ENCODE measurements at regions not wholly inside any gene's neighbourhood (a gene's known extent, or its start where the extent isn't known, plus 50 kb on each side); places are given as distances from the start of the nearest gene placed in this dataset.

DNA sequence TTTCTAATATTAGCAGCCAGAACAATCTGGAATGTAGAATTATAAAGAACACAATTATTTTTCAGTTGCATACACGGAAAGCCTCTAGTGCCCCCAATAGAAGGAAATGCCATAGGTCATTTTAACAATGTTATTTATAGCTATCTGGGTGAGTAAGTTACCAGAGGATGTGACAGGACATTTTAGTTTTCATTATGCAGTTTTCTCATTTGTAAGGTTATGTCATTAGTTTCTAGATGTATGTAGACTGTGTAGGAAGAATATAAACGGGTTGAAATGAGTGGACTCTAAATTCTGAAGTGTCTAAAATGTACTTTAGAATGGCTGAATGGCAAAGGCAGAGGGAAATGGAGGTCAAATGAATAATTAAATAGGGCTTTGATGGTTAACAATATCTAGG is 213.3 kb downstream of the DTHD1 start:
- H3K27me3 ChIP-seq = no peaks in the 10 kb centered on the region
- no peak overlapping the region for H3K27ac ChIP-seq
- intact Hi-C loops (cut with DNase I) = no loop called here
- no peaks in the 10 kb centered on the region for H3K36me3 ChIP-seq
- TF ChIP-seq, protein P1, sequence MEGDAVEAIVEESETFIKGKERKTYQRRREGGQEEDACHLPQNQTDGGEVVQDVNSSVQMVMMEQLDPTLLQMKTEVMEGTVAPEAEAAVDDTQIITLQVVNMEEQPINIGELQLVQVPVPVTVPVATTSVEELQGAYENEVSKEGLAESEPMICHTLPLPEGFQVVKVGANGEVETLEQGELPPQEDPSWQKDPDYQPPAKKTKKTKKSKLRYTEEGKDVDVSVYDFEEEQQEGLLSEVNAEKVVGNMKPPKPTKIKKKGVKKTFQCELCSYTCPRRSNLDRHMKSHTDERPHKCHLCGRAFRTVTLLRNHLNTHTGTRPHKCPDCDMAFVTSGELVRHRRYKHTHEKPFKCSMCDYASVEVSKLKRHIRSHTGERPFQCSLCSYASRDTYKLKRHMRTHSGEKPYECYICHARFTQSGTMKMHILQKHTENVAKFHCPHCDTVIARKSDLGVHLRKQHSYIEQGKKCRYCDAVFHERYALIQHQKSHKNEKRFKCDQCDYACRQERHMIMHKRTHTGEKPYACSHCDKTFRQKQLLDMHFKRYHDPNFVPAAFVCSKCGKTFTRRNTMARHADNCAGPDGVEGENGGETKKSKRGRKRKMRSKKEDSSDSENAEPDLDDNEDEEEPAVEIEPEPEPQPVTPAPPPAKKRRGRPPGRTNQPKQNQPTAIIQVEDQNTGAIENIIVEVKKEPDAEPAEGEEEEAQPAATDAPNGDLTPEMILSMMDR (IDR thresholded peaks at IDR 0.05) = no peak
- no peak for TF ChIP-seq POLR2A (IDR thresholded peaks at IDR 0.05)
- H3K4me3 ChIP-seq (replicated peaks in 1 of 3) = no peak overlapping the region
- no peaks in the 10 kb centered on the region for H3K9me3 ChIP-seq
- WGBS, 2 donors = 62 to 65% methylated on average over 2 of the region's 2 CpGs
- no peak for DNase-seq
- no peaks in the 10 kb centered on the region for H3K4me1 ChIP-seq

GRCh38 chr4:36502350-36502749 is 220.9 kb downstream of the DTHD1 start:
- intact Hi-C loops (cut with DNase I) = no loop called here
- no peak overlapping the region for H3K4me3 ChIP-seq (replicated peaks in 1 of 3)
- no peak for DNase-seq
- no peaks in the 10 kb centered on the region for H3K27me3 ChIP-seq
- no peak overlapping the region for H3K27ac ChIP-seq
- peaks cover 4% of the 10 kb centered on the region for H3K9me3 ChIP-seq
- no peaks in the 10 kb centered on the region for H3K4me1 ChIP-seq
- TF ChIP-seq POLR2A (IDR thresholded peaks at IDR 0.05) = no peak
- TF ChIP-seq, protein P1 (IDR thresholded peaks at IDR 0.05) = no peak
- no peaks in the 10 kb centered on the region for H3K36me3 ChIP-seq

- Histone ChIP-seq H3K4me1 (no peaks in the 10 kb centered on the region), H3K27me3 (no peaks in the 10 kb centered on the region), H3K36me3 (no peaks in the 10 kb centered on the region), H3K9me3 (no peaks in the 10 kb centered on the region), H3K27ac (no peak overlapping the region), H3K4me3 (replicated peaks in 1 of 3) (no peak overlapping the region)
- no peak for TF ChIP-seq POLR2A (IDR thresholded peaks at IDR 0.05)
- TF ChIP-seq, protein P1 (IDR thresholded peaks at IDR 0.05) = no peak
- 69 to 88% methylated on average over 2 of the region's 2 CpGs for WGBS, 2 donors
- intact Hi-C loops (cut with DNase I) = no loop called here
- DNase-seq = no peak
Measured at GRCh38 chr4:36508394-36508793, 227.0 kb downstream of the DTHD1 start.

- intact Hi-C loops (cut with DNase I) = no loop called here
- Histone ChIP-seq H3K27ac (no peak overlapping the region), H3K36me3 (no peaks in the 10 kb centered on the region), H3K4me1 (no peaks in the 10 kb centered on the region), H3K9me3 (no peaks in the 10 kb centered on the region), H3K27me3 (no peaks in the 10 kb centered on the region), H3K4me3 (replicated peaks in 1 of 3) (no peak overlapping the region)
- WGBS, 2 donors = 66 to 68% methylated on average over 3 of the region's 3 CpGs
- no peak for DNase-seq
- TF ChIP-seq, protein P1 (IDR thresholded peaks at IDR 0.05) = no peak
- no peak for TF ChIP-seq POLR2A (IDR thresholded peaks at IDR 0.05)
Measured at GRCh38 chr4:36509845-36510244, 228.4 kb downstream of the DTHD1 start.

- Histone ChIP-seq H3K27me3 (no peaks in the 10 kb centered on the region), H3K4me3 (replicated peaks in 1 of 3) (no peak overlapping the region), H3K27ac (no peak overlapping the region), H3K36me3 (no peaks in the 10 kb centered on the region), H3K4me1 (no peaks in the 10 kb centered on the region), H3K9me3 (no peaks in the 10 kb centered on the region)
- DNase-seq = no peak
- TF ChIP-seq, protein P1 (IDR thresholded peaks at IDR 0.05) = no peak
- no peak for TF ChIP-seq POLR2A (IDR thresholded peaks at IDR 0.05)
- intact Hi-C loops (cut with DNase I) = no loop called here
- WGBS, 2 donors = 94% methylated on average over 1 of the region's 1 CpG
Measured at GRCh38 chr4:36511785-36512184, 230.4 kb downstream of the DTHD1 start.
